Endothelial cell of umbilical vein (primary cell): ENCODE measurements at regions not wholly inside any gene's neighbourhood (a gene's known extent, or its start where the extent isn't known, plus 50 kb on each side); places are given as distances from the start of the nearest gene placed in this dataset.

Source experiments
- EZH2 ChIP-seq: IDR thresholded peaks from 2 replicates; pipeline ENCODE4 v1.6.1; 2012; ENCODE audit warnings: borderline replicate concordance, low read depth, mild to moderate bottlenecking, moderate library complexity, low read length, inconsistent platforms; ENCODE audit not compliant: severe bottlenecking
- FOS ChIP-seq: IDR thresholded peaks from 2 replicates; pipeline ENCODE4 v1.6.1; 2011; ENCODE audit warnings: mild to moderate bottlenecking, low read length, moderate library complexity, borderline replicate concordance; ENCODE audit not compliant: insufficient read depth
- GATA2 ChIP-seq: IDR thresholded peaks from 2 replicates; pipeline ENCODE4 v1.7.0; 2011; ENCODE audit warnings: low read depth, mild to moderate bottlenecking, moderate library complexity, mixed read lengths, low read length; ENCODE audit not compliant: insufficient read length, insufficient read depth
- JUN ChIP-seq: IDR thresholded peaks from 2 replicates; pipeline ENCODE4 v1.6.1; 2011; ENCODE audit warnings: borderline replicate concordance, low read depth; ENCODE audit not compliant: insufficient read length, insufficient read depth
- MYC ChIP-seq: IDR thresholded peaks from one replicate; pipeline ENCODE4 v1.6.1; 2011; ENCODE audit warnings: mild to moderate bottlenecking, low read depth, low read length
- POLR2A ChIP-seq: IDR thresholded peaks from 2 replicates; pipeline ENCODE4 v1.6.1; 2012; ENCODE audit warnings: low read depth, mild to moderate bottlenecking, control low read depth, low read length
- POLR2AphosphoS5 ChIP-seq: IDR thresholded peaks from 2 replicates; pipeline ENCODE4 v1.6.1; 2012; ENCODE audit warnings: low read depth, mild to moderate bottlenecking, control low read depth, low read length, moderate library complexity; ENCODE audit not compliant: insufficient read depth
- TF ChIP-seq, protein P1 (sequence below), 2 donors: IDR thresholded peaks; 1 replicate in 1 of 2; 2 replicates in 1 of 2; pipeline ENCODE4 v1.5.1; 2011; ENCODE audit warnings: low read length in 2 of 2, mild to moderate bottlenecking in 2 of 2, moderate library complexity in 2 of 2, control low read depth in 1 of 2, inconsistent platforms in 1 of 2, low read depth in 1 of 2; ENCODE audit not compliant: insufficient read depth in 1 of 2; ENCODE audit errors: extremely low read depth in 1 of 2
- TF ChIP-seq, protein P2 (sequence below): IDR thresholded peaks from 2 replicates; pipeline ENCODE4 v1.6.1; 2011; ENCODE audit not compliant: insufficient read depth, insufficient read length

DNA sequence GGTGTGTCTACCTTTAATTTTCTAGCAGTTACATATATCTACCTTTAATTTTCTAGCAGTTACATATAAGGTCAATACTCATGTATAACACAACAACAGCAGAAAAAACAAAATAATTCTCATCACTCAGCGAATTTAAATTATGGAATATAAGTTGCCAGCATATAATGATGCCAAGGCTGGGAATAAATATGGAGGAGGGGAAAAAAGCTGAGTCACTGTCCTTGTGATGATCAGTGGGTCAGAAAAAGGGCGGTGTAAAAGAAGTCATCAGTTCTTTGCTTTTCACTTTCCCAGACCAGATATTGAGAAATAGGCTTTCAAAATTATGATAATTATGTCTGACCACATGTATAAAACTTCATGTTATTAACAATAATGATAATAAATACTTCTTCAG is 1471.7 kb downstream of the CDH8 start:
- TF ChIP-seq POLR2AphosphoS5: no peak
- TF ChIP-seq EZH2: no peak
- TF ChIP-seq FOS: no peak
- TF ChIP-seq, protein P1, sequence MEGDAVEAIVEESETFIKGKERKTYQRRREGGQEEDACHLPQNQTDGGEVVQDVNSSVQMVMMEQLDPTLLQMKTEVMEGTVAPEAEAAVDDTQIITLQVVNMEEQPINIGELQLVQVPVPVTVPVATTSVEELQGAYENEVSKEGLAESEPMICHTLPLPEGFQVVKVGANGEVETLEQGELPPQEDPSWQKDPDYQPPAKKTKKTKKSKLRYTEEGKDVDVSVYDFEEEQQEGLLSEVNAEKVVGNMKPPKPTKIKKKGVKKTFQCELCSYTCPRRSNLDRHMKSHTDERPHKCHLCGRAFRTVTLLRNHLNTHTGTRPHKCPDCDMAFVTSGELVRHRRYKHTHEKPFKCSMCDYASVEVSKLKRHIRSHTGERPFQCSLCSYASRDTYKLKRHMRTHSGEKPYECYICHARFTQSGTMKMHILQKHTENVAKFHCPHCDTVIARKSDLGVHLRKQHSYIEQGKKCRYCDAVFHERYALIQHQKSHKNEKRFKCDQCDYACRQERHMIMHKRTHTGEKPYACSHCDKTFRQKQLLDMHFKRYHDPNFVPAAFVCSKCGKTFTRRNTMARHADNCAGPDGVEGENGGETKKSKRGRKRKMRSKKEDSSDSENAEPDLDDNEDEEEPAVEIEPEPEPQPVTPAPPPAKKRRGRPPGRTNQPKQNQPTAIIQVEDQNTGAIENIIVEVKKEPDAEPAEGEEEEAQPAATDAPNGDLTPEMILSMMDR (IDR thresholded peaks at IDR 0.05; ENCODE audit: extremely low read depth in 1 of 2, insufficient read depth in 1 of 2, low read depth in 1 of 2, low read length in 2 of 2): no peak
- TF ChIP-seq POLR2A: no peak
- TF ChIP-seq, protein P2, sequence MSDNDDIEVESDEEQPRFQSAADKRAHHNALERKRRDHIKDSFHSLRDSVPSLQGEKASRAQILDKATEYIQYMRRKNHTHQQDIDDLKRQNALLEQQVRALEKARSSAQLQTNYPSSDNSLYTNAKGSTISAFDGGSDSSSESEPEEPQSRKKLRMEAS: no peak
- no peak for TF ChIP-seq JUN
- no peak for TF ChIP-seq MYC
- TF ChIP-seq GATA2: no peak
